ENCODE measurements at regions not wholly inside any gene's neighbourhood (a gene's known extent, or its start where the extent isn't known, plus 50 kb on each side); places are given as distances from the start of the nearest gene placed in this dataset.

DNA sequence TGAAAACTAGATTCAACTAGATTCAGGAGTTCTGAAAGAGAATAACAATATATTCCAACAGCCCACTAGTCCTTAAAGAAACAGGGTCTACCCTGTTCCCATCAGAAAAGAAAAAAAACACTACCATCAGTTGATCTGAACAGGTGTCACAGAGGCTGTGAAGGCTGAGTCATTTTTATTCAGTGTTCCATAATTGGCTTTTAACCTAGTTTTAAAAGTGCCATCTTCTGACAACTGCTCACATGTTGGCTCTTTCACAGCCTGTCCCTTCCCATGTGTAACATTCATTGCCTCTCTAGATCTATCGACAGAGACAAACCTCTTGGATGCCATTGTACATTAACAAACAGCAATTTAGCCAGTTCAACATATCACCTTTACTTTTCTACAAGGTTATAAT is 243.7 kb downstream of the TBX15 start:
- no peak for DNase-seq (ENCODE audit: extremely low spot score, insufficient read length, low read depth)
- no peak for FAIRE-seq

DNA sequence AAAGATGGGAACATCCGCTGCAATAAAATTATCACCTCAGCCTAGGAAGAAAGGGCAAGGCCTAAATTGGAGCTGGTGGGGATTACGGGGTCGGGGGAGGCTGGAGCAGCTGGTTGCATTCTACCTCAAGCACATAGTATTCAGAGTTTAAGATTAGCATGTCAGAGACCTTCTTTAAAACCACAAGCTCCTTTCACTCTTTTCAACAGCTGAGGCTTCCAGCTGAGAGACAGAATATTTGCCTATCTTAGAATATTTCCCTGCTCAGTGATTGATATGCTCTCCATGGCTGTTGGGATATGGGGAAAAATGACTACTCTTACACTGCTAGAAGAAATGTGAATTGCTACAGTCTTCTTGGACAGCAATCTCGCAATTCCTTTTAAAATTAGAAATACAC is 248.6 kb downstream of the TBX15 start:
- FAIRE-seq = no peak
- DNase-seq (ENCODE audit: extremely low spot score, insufficient read length, low read depth) = no peak

DNA sequence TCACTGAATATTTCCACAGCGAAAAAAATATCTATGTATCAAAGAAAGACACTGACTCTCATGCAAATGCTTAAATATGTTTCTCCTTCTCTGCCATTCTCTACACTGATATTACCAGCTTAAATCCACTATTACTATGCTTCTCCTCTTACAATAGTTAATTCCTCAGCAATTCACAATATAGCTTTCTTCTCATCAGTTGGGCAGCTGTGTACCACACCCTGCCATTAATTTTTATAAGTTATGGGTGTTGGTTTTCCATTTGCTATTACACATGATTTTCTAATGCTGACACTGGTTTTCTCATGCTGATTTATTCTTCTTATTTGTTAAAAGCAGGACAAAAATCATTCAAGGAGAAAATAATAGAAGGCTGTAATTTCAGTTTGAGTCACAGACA is 251.8 kb downstream of the TBX15 start:
- DNase-seq (ENCODE audit: extremely low spot score, insufficient read length, low read depth) = no peak
- FAIRE-seq = no peak

DNA sequence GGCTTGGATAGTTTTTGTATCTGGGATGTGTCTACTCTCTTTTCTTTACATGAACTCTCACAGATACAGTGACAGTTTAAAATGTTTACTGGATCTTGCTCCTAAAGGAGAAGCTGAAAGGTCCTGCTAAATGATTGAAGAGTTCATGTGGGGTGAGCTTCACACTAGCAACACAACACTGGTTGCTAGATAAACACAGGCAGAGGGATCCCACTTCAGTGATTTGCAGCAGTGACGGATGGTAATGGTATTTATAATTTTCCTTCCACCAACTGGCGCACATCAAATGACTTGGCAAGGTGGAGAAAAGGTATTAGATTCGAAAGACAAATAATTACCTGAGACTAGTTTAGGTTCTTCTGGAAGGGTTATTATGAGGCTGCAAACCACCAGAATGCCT is 270.2 kb downstream of the TBX15 start:
- DNase-seq (ENCODE audit: extremely low spot score, insufficient read length, low read depth) (no peak), FAIRE-seq (no peak)

DNA sequence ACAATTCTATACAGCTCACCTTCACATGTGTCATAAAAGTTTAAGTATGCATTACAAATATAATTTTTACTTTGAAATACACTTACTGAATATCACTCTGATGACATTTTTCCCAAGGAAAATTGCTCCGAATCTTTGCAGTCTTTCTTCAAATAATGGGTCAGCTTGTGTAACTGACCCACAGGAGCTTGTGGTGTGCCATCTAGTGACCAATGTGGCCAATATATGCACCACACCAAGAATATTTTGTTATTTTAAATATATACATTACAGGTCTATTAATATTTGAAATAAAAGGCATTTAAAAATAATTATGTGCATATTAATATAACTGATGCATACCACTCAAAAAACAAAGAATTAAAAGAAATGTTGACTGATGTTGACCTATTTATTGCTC is 271.4 kb downstream of the TBX15 start:
- no peak for DNase-seq (ENCODE audit: extremely low spot score, insufficient read length, low read depth)
- FAIRE-seq = no peak

DNA sequence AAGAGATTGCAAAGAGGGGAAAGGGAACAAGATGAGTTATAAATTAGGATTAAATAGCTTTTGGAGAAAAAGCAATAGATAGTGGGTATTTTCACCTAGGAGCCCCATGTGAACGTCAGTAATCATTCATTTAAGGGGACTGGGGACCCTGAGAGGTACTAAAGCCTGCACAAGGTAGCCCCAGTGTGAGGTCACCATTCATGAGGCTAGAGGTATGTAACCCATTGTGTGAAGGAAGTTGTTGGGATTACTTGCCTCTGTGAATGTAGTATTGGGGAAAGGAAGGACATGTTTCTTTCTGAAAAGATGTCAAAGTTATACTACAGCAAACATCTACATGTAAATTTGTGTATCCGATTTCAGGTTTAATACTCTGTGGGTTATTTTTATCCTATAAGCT is 276.8 kb downstream of the TBX15 start:
- FAIRE-seq = no peak
- DNase-seq (ENCODE audit: extremely low spot score, insufficient read length, low read depth) = no peak

DNA sequence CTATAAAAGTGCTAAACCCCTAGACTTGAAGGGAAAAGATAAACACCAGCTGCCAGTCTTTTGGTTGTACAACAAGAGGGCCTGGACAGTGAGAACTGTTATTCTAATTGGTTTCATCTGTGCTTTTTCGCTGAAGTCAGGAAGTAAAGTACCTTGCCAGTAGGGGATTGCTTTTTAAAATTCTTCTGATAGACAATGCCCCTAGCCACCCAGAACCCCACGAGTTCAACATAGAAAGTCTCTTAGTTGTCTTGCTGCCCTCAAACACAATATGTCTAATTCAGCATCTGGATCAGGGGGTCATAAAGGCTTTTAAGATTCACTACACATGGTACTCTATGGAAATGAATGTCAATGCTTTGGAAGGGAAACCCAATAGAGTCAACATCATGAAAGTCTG is 289.2 kb downstream of the TBX15 start:
- no peak for FAIRE-seq
- no peak for DNase-seq (ENCODE audit: extremely low spot score, insufficient read length, low read depth)

DNA sequence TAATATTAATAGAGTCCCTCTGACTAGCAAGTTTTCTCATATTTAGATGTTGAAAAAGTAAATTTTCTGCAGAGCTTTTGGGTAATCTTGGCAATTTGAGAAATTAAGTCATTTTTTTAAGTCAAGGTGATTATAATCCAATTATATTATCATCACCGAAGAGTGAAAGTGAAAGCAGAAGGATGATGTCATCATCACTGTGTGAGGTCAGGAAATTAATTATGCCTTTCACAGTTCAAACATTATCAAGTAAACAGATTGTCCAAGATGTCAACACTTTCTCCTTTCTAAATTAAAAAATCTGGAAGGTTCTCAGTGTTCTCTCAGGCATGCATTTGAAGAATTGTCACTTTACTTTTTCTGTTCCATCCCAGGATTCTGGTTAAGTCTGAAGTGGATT is 296.0 kb downstream of the TBX15 start:
- FAIRE-seq = no peak
- no peak for DNase-seq (ENCODE audit: extremely low spot score, insufficient read length, low read depth)

DNA sequence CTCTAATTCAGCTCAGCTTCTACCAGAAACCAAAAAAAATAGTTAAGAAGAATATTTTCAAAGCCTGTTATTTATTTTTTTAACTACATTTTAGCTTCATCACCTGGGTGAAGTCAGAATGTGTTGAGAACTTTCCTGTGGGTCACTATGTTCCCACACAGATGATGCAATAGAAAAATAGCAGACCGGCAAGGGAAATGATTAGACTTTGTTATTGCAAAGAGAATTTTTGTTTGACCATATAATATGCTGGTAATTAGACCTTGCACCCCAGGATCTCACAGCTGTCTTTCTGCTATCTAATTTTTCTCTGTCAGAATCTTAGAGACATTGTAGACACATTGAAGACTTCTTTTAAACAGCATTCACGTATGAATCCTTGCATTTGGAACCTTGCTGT is 299.3 kb downstream of the TBX15 start:
- DNase-seq (ENCODE audit: extremely low spot score, insufficient read length, low read depth) (no peak), FAIRE-seq (no peak)

DNA sequence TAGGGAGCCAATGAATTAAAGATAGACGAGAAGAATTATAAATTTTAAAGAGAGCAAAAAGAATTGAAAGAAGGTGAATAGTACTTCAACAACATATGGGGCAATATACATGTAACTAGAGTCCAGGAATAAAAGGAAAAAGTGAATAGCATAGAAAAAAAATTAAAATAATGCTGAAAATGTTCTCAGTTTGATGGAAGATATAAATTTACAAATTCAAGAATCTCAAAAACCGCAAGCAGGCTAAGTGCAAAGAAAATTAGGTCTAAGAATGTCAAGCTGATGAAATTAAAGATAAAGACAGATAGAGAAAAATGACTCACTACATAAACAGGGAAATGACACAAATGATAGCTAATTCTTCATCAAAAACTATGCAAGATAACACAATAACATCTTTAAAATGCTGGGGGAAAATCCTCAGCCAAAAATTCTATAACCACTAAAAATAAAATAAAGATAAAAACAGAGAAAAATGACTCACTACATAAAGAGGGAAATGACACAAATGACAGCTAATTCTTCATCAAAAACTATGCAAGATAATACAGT is 326.3 kb downstream of the TBX15 start:
- DNase-seq (ENCODE audit: extremely low spot score, insufficient read length, low read depth) = no peak

DNA sequence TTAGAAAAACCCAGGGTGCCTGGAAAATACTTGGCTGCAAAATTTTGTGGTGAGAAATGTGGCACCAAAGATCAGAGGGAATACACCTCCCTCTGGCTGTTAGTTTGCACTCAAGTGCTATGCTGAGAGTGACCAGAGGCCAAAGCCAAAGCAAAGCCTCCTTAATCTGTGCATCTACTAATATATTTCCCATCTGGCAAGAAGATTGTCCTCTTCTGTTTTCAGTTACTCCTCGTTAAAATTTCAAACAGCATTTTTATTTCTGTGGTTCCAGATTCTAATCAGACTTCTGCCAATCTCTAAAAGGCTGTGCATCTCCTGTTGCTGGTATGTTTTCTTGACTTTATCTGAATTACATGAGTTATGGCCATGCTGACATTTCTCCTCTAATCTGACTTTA is 327.4 kb downstream of the TBX15 start:
- no peak for FAIRE-seq
- no peak for DNase-seq (ENCODE audit: extremely low spot score, insufficient read length, low read depth)

More for the DNA sequence above, 326.3 kb downstream of the TBX15 start:
- no peak for FAIRE-seq

DNA sequence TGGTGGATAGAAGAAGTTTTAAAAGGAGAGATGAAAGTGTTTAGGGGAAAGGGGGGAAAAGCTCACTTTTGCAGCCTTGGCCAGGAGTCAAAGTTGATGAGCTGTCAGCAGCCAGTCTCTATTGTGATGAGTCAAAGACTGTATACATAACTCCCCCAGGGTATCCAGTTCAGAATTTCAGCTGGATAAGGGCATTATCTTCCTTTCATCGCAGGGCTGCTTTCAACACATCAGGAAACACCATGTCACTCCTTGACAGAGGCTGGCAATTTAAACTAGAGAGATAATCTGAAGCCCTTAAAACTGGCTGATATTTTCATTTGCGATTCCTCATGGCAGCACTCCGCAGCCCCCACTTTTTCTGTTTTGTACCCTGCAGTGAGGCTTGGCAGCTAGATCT is 328.5 kb downstream of the TBX15 start:
- FAIRE-seq = no peak
- DNase-seq (ENCODE audit: extremely low spot score, insufficient read length, low read depth) = no peak

DNA sequence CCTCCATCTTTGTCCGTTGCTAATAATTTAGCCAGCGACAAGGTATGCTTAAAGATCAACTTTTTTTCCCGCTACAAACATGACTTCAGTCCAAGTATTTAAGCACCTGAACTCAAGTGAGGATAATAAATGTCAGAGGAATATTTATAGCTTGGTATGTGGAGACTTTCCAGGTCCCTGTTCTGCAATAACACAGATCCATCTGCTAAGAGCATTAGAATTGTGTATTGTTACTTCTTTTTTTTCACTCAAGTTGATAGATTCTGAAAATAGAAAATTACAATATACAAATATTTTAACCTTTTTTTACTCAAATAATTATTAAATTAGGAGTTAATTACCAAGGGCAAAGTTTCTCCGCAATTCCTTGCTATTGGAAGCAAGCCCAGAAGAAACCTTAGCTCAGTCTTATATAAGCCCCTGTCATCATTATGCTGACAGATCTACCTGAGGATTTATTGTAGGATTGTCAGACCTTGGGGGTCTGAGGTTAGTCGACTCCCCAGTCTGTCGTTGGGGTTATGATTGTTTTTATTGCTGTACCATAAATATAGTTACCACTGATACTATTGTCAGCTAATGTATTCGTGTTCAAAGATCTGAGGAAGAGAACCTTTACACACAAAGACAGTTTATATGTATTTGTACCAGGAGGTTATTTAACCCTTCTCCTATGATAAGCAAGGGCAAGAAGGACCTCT is 337.9 kb downstream of the TBX15 start:
- DNase-seq (ENCODE audit: extremely low spot score, insufficient read length, low read depth) (no peak), FAIRE-seq (no peak)

DNA sequence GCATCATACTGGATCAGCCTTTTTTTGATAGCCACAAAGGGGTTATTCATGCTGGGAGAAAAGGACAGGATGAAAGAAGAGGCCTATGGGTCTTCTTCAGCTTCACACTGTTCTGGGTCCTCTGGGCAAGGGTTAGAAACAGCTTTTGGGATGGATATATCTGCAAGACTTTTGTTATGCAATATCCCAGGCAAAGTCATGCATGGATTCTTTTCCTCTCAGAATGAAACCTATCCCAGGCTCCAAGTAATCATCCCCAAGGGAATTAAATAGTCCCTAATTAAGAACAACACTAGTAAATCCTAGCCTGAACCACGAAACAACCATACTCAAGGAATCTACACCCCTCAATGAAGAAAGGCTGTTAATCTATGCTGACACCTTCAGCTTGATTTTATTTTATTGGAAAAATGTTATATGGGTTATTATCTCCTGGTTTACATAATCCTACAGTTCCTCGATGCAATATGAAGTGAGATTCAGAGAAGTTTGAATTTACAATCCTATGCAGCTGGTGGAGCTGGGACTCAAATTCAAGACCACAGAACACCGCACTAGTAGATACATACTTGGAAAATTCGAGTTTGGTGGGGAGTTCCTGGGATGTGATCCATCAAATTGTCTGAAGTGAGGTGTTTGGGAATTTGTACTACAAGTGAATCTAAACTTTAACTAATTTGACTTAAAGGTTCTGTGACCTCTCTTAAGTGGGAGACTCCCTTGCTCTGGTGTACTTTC is 338.6 kb downstream of the TBX15 start:
- FAIRE-seq = no peak
- no peak for DNase-seq (ENCODE audit: extremely low spot score, insufficient read length, low read depth)

DNA sequence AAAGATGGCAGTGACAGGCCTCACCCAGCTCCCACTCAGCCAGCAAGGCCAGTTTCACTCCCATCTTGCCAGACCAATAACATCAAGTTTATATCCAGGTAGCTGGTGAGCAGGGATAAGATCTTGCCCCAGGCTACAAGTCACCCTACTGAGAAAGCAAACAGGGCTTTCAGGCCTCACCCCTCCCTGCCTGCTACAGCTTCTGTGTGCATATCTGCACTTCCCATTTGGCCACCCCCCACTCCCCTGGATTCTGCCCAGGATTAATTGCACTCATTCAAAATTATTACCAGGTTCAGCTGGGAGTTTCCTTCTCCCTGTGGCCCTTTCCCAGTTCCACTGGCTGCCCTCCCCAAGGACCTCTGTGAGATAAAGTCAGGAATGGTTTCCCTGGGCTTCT is 352.1 kb downstream of the TBX15 start:
- DNase-seq (ENCODE audit: extremely low spot score, insufficient read length, low read depth) (no peak), FAIRE-seq (no peak)

DNA sequence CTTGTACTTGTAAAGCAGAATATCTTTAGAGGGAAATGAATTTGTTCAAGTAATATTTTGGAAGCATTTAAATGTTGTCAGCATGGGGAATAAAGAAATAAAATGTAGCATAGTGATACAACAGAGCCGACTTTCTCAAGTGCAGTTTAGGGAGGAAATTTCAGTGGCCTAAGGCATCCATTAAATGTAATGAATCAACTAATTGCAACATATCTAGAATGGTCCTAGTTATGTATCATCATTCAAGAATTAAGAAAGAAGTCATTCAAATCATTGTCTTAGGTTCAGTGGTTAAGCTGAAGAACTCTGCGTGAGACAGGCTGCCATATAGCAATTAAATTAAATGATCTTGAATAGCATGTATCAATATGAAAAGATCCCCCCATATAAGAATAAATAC is 360.7 kb downstream of the TBX15 start:
- DNase-seq (ENCODE audit: extremely low spot score, insufficient read length, low read depth) = no peak
- FAIRE-seq = no peak

DNA sequence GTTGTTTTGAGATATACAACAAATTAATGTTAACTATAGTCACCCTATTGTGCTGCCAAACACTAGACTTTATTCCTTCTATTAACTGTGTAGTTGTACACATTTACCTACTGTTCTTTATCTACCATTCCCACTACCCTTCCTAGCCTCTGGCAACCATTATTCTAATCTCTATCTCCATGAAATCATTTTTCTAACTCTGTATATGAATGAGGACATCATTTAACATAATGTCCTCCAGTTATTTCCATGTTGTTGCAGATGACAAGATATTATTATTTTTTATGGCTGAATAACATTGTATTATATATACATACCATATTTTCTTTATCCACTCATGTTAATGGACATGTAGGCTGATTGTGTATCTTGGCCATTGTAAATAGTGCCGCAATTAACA is 366.3 kb downstream of the TBX15 start:
- FAIRE-seq (no peak), DNase-seq (ENCODE audit: extremely low spot score, insufficient read length, low read depth) (no peak)

DNA sequence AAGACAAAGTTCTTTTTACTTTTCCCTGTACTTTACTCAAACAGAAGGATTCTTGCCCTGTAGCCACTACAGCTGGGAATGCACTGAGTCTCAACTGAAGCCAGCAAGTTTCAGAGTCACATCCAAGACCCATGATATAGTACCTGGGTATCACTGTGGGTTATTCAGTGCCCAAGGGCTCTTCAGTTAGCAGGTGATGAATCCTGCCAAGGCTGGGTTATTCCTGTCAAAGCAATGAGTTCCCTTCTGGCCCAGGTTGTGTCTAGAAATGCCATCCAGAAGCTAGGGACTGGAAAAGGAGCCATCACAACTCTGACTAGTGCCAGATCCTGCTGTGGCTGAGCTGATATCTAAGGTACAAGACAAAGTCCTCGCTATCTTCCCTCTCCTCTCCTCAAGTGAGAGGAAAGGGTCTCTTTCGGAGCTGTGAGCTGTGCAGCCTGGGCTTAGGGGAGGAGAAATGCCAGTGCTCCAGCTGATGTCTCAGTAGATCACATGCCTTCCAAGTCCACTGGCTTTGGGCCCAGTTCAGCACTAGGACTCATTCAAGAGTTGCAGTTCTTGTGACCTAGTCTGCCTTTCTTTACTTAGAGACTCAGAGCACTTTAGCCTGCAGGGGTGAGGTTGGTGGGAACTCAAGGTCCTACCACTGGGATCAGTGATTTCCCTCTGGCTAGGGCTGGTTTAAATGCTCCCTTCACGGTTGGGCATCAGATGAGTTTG is 369.4 kb downstream of the TBX15 start:
- FAIRE-seq (no peak), DNase-seq (ENCODE audit: extremely low spot score, insufficient read length, low read depth) (no peak)

DNA sequence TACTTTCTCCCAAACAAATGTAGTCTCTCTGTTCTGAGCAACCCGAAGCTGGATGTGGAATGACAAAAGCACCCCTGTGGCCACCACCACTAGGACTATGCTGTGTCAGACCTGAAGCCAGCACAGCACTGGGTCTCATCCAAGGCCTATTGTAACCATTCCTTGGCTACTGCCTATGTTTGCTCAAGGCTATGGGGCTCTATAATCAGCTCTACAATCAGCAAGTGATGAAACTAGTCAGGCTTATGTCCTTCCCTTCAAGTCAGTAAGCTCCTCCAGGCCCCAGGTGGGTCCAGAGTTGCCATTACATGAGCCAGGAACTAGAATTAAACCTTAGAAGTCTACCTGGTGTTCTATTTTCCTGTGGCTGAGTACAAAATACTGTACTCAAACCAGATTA is 370.2 kb downstream of the TBX15 start:
- no peak for FAIRE-seq
- DNase-seq (ENCODE audit: extremely low spot score, insufficient read length, low read depth) = no peak

DNA sequence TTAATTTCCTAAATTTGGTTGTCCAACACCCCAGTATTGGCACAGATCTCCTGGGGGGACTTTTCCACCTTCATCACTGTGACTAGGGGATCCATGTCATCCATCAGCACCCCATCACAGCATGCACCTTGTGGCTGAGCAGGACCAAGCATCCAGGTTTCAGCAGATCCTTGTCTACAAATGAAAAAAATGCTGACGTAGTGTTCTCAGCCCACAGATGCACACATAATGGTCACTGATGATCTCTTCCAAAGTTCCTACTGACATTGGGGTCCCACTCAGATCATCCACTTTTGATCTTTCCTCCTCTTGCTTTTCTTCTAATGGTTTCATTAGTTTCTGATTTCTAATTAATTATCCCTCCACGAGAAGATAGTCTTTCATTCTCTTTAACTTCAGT is 373.1 kb downstream of the TBX15 start:
- DNase-seq (ENCODE audit: extremely low spot score, insufficient read length, low read depth) (no peak), FAIRE-seq (no peak)

DNA sequence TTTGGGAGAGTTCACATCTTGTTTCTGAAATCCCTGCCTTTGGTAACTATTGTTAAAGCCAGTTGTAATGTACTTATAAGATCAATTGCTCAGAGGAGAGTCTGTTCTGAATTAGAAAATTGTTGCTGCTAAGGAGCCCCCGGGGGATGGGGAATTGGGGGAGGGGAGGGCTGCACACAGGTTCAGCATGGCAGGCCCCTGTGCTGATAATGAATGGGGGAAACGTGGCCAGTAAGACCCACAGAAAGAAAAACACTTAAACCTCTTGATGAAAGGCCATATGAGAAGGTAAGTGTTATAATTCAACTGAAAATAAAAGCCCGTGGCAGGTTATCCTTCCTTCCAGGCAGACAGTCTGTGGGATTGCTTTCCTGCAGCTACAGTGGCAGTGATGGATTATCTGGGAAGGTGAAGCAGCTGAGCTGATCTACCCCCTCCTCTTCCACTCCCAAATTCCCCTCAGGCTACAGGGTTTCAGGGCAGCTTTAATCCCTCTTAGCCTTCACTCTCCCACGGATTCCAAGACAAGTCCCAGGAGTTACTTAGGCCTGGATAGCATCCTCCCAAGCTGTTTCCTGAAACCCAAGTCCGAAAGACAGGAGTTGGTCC is 398.8 kb downstream of the TBX15 start:
- DNase-seq (ENCODE audit: extremely low spot score, insufficient read length, low read depth) (no peak), FAIRE-seq (no peak)

All from GM18507 (cell line).